GM12878 (cell line): ENCODE measurements at regions not wholly inside any gene's neighbourhood (a gene's known extent, or its start where the extent isn't known, plus 50 kb on each side); places are given as distances from the start of the nearest gene placed in this dataset.

Experiments used
- ATAC-seq: fragments of 200-7000 bp; cut with Tn5 transposase; 3 replicates; pipeline ENCODE4 v1.9.1; 2020; ENCODE audit warnings: mild to moderate bottlenecking, moderate library complexity
- BruUV-seq: library from RNA; stranded (reverse); fragments of 400-500 nt; replicated peaks from 2 replicates; lab custom pipeline; 2021; lab: Mats Ljungman, UMichigan
- CTCF ChIA-PET: fragments of 300-600 bp; sonication (Branson Sonifier 250); formaldehyde crosslinking; extraction: SDS; loops from one replicate; lab custom pipeline; 2021; ENCODE audit warnings: inconsistent platforms; lab: Yijun Ruan, JAX
- POLR2A ChIA-PET: fragments of 350-600 bp; formaldehyde crosslinking; extraction: SDS; loops from one replicate; lab custom pipeline; 2021; ENCODE audit warnings: inconsistent platforms; lab: Charles Lee
- RAD21 ChIA-PET: fragments of 300-600 bp; sonication (Branson Sonifier 250); formaldehyde crosslinking; loops from one replicate; lab custom pipeline; 2023; ENCODE audit warnings: antibody characterized with exemption; ENCODE audit not compliant: unreplicated experiment; lab: Charles Lee
- SMC1A ChIA-PET: fragments of 300-600 bp; sonication (Branson Sonifier 250); formaldehyde crosslinking; loops from one replicate; lab custom pipeline; 2023; ENCODE audit not compliant: unreplicated experiment, uncharacterized antibody; lab: Charles Lee
- DNase-seq: peaks from one replicate; pipeline ENCODE4 v3.0.0-alpha.2; 2011; ENCODE audit warnings: low read depth, low spot score
- FAIRE-seq: peaks from 3 replicates; lab custom pipeline; 2011; peaks lifted over from hg19 to GRCh38; lab: Jason Lieb, UNC
- H2AFZ ChIP-seq: 2 replicates; pipeline ENCODE4 v1.6.0; 2011; ENCODE audit warnings: low read depth, low read length, control low read depth; ENCODE audit not compliant: control insufficient read depth
- H3K27ac ChIP-seq: 2 replicates; pipeline ENCODE4 v1.5.1; 2011; ENCODE audit warnings: control low read depth; ENCODE audit not compliant: control insufficient read depth, insufficient read depth
- H3K27me3 ChIP-seq, 2 experiments: replicated peaks in 1 of 2; 2 replicates each; pipeline versions ENCODE4 v1.6.0 to v1.6.1; 2011; ENCODE audit warnings: low read length in 1 of 2; ENCODE audit not compliant: control insufficient read depth in 2 of 2, insufficient read depth in 2 of 2
- H3K36me3 ChIP-seq, 2 experiments: 2 replicates each; pipeline ENCODE4 v1.5.1; 2011; ENCODE audit warnings: low read length in 1 of 2; ENCODE audit not compliant: control insufficient read depth in 2 of 2, insufficient read depth in 2 of 2
- H3K4me1 ChIP-seq: 2 replicates; pipeline ENCODE4 v1.6.1; 2011; ENCODE audit warnings: mild to moderate bottlenecking, low read length, moderate library complexity, mixed read lengths; ENCODE audit not compliant: control insufficient read depth, insufficient read depth
- H3K4me2 ChIP-seq: 2 replicates; pipeline ENCODE4 v1.6.0; 2011; ENCODE audit warnings: control low read depth; ENCODE audit not compliant: control insufficient read depth, insufficient read depth
- H3K4me3 ChIP-seq: fragments of 200-600 bp; sonication (generic); 2 replicates; pipeline ENCODE4 v1.5.1; 2016
- H3K79me2 ChIP-seq: 2 replicates; pipeline ENCODE4 v1.6.0; 2011; ENCODE audit warnings: low read length; ENCODE audit not compliant: control insufficient read depth, insufficient read depth
- H3K9ac ChIP-seq: 2 replicates; pipeline ENCODE4 v1.8.0; 2011; ENCODE audit warnings: low read length, control low read depth, mixed read lengths; ENCODE audit not compliant: control insufficient read depth, insufficient read depth
- H3K9me3 ChIP-seq: replicated peaks from 3 replicates; pipeline ENCODE4 v1.5.1; 2011; ENCODE audit warnings: mild to moderate bottlenecking, low read length; ENCODE audit not compliant: control insufficient read depth, insufficient read depth
- H4K20me1 ChIP-seq: 2 replicates; pipeline ENCODE4 v1.6.0; 2011; ENCODE audit not compliant: control insufficient read depth, insufficient read depth
- BRCA1 ChIP-seq: IDR thresholded peaks from 2 replicates; pipeline ENCODE4 v1.6.1; 2011; ENCODE audit warnings: low read depth, low read length, improper control_type of control experiment
- EGR1 ChIP-seq, 2 experiments: IDR thresholded peaks; 1 replicate in 1 of 2; 2 replicates in 1 of 2; pipeline ENCODE4 v1.6.1; 2011 to 2012; ENCODE audit warnings: low read depth in 2 of 2, low read length in 2 of 2, borderline replicate concordance in 1 of 2, mild to moderate bottlenecking in 1 of 2, moderate library complexity in 1 of 2
- MEF2B ChIP-seq: fragments of 450-650 bp; IDR thresholded peaks from 2 replicates; pipeline ENCODE4 v1.6.1; 2018; ENCODE audit warnings: mild to moderate bottlenecking, moderate library complexity; ENCODE audit not compliant: partially characterized antibody, poor library complexity, severe bottlenecking
- NBN ChIP-seq: fragments of 450-650 bp; IDR thresholded peaks from 2 replicates; pipeline ENCODE4 v1.6.1; 2016
- NFIC ChIP-seq: IDR thresholded peaks from 2 replicates; pipeline ENCODE4 v1.6.1; 2012; ENCODE audit warnings: low read depth, mild to moderate bottlenecking, inconsistent platforms, low read length, moderate library complexity
- NKRF ChIP-seq: fragments of 450-650 bp; conservative IDR thresholded peaks from 2 replicates; pipeline ENCODE4 v1.6.1; 2017; ENCODE audit warnings: mild to moderate bottlenecking, moderate library complexity
- POLR2A ChIP-seq: IDR thresholded peaks from 2 replicates; pipeline ENCODE4 v1.6.1; 2011; ENCODE audit warnings: low read depth, mild to moderate bottlenecking, low read length
- REST ChIP-seq: IDR thresholded peaks from 2 replicates; pipeline ENCODE4 v1.6.1; 2012; ENCODE audit warnings: mild to moderate bottlenecking, low read depth, low read length
- RUNX3 ChIP-seq: IDR thresholded peaks from 2 replicates; pipeline ENCODE4 v1.6.1; 2012; ENCODE audit warnings: low read length, inconsistent platforms
- SUPT20H ChIP-seq: IDR thresholded peaks from 2 replicates; pipeline ENCODE4 v1.6.1; 2011; ENCODE audit warnings: low read depth, mild to moderate bottlenecking, low read length, moderate library complexity, borderline replicate concordance; ENCODE audit not compliant: control insufficient read depth
- ZBTB33 ChIP-seq: fragments of 450-650 bp; IDR thresholded peaks from 2 replicates; pipeline ENCODE4 v1.6.1; 2017; ENCODE audit warnings: mild to moderate bottlenecking
- ZSCAN29 ChIP-seq: fragments of 450-650 bp; IDR thresholded peaks from 2 replicates; pipeline ENCODE4 v1.6.1; 2017; ENCODE audit warnings: mild to moderate bottlenecking, moderate library complexity
- WGBS: methylation state at CpG from one replicate; pipeline ENCODE4 v1.1.6; 2016; ENCODE audit warnings: low lambda C conversion rate; ENCODE audit not compliant: insufficient replicate concordance, insufficient coverage; ENCODE audit errors: missing lambda C conversion rate; 5-methylcytosine and 5-hydroxymethylcytosine counted together
- in situ Hi-C: fragments of 300-500 bp; cut with MboI; formaldehyde crosslinking; loops from 9 replicates; pipeline ENCODE4 v1.14.3; 2018; ENCODE audit warnings: mixed read lengths
- intact Hi-C: fragments of 100-400 bp; cut with micrococcal nuclease; formaldehyde crosslinking; loops from one replicate; pipeline ENCODE4 v1.14.2; 2022; ENCODE audit not compliant: unreplicated experiment

GRCh38 chr1:208528578-208529240 lies 284.5 kb upstream of the PLXNA2 start:
- FAIRE-seq (no peak), DNase-seq (no peak), ATAC-seq (no peak)
- H3K4me1 ChIP-seq: no peaks in the 10 kb centered on the region
- WGBS: 32% methylated on average over 13 of the region's 13 CpGs
- intact Hi-C loops: no loop called here
- ChIA-PET CTCF (no interaction called here), SMC1A (no interaction called here), RAD21 (no interaction called here), POLR2A (no interaction called here)
- peaks cover 0 to 3% of the 10 kb centered on the region in 2 experiments; a peak in 3 of 4 replicates for H3K27me3 ChIP-seq
- no peak overlapping the region for H3K4me2 ChIP-seq
- TF ChIP-seq NKRF: no peak
- no peak for TF ChIP-seq NBN
- TF ChIP-seq ZBTB33: no peak
- no peak for TF ChIP-seq NFIC
- TF ChIP-seq POLR2A: no peak
- no peak for TF ChIP-seq ZSCAN29
- no peak for TF ChIP-seq EGR1 (IDR thresholded peaks at IDR 0.05; ENCODE audit: borderline replicate concordance in 1 of 2, low read depth in 2 of 2, low read length in 2 of 2)
- no peak for TF ChIP-seq SUPT20H
- TF ChIP-seq REST: no peak
- no peak for TF ChIP-seq BRCA1
- TF ChIP-seq RUNX3: no peak
- no peak for TF ChIP-seq MEF2B
- H3K79me2 ChIP-seq: no peaks in the 10 kb centered on the region
- in situ Hi-C loops: no loop called here
- no peak overlapping the region for H3K27ac ChIP-seq
- no peaks in the 10 kb centered on the region for H3K9me3 ChIP-seq
- no peak overlapping the region for H3K9ac ChIP-seq
- H3K4me3 ChIP-seq: no peak overlapping the region
- no TSS peak for BruUV-seq
- H3K36me3 ChIP-seq: no peaks in the 10 kb centered on the region
- H2AFZ ChIP-seq: no peak overlapping the region
- H4K20me1 ChIP-seq: no peaks in the 10 kb centered on the region
